TTC549 (cell line): ENCODE measurements at regions not wholly inside any gene's neighbourhood (a gene's known extent, or its start where the extent isn't known, plus 50 kb on each side); places are given as distances from the start of the nearest gene placed in this dataset.
"Not testable (repeated sequence)": the region's sequence is repeated elsewhere in the genome, so short reads cannot be mapped to it uniquely, and the experiment has no call there.

Experiments used
- FAIRE-seq: peaks from 2 replicates; lab custom pipeline; 2012; peaks lifted over from hg19 to GRCh38; lab: Jason Lieb, UNC

DNA sequence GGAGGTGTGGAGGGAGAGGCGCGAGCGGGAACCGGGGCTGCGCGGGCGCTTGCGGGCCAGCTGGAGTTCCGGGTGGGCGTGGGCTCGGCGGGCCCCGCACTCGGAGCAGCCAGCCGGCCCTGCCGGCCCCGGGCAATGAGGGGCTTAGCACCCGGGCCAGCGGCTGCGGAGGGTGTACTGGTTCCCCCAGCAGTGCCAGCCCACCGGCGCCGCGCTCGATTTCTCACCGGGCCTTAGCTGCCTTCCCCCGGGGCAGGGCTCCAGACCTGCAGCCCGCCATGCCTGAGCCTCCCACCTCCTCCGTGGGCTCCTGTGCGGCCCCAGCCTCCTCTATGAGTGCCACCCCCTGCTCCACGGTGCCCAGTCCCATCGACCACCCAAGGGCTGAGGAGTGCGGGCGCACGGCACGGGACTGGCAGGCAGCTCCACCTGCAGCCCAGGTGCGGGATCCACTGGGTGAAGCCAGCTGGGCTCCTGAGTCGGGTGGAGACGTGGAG, 141.4 kb downstream of the SPRY1 start:
- not testable (repeated sequence) for FAIRE-seq

DNA sequence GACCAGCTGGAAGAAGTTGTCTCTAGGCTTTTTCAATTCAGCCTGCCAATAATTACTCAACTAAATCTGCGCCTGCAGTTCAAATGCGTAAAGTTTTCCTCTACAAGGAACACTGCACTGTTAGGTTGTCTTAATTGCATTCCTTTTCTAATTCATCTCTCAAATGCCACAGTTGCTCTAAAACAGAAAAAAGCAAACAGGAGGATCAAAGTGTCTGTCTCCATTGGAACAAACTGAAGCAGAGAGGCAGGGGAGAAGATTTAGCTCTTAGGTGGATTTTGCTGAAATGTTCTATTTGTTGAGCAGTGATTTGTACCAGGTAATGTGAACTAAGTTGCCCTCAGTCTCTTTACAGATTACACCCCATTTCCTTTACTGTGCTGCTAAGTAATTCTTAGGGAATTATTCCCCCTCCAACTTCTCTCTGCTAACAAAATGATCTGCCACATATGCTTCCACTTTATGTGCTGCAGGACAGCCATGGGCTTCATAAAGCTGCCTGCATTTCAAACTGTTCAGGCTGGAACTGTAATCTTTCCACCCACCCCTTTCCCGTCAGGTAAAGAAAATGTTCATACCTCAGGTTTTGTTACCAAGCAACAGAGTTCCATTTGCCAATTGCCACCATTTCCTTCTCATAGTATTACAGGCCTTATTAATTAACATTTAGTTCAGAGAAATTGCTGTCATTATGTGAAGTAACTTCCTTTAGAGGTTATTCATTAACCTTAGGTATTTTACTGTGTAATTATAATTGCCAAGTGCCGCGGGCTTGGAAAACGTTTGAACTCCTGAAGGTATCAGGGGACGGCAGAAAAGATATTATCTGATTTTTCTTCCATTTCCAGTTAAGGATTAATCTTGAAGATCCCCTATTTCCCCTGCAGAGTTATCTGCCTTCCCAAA, 149.3 kb downstream of the SPRY1 start:
- FAIRE-seq: no peak

- FAIRE-seq: no peak
Measured at GRCh38 chr4:123546573-123547060, 150.0 kb downstream of the SPRY1 start.

DNA sequence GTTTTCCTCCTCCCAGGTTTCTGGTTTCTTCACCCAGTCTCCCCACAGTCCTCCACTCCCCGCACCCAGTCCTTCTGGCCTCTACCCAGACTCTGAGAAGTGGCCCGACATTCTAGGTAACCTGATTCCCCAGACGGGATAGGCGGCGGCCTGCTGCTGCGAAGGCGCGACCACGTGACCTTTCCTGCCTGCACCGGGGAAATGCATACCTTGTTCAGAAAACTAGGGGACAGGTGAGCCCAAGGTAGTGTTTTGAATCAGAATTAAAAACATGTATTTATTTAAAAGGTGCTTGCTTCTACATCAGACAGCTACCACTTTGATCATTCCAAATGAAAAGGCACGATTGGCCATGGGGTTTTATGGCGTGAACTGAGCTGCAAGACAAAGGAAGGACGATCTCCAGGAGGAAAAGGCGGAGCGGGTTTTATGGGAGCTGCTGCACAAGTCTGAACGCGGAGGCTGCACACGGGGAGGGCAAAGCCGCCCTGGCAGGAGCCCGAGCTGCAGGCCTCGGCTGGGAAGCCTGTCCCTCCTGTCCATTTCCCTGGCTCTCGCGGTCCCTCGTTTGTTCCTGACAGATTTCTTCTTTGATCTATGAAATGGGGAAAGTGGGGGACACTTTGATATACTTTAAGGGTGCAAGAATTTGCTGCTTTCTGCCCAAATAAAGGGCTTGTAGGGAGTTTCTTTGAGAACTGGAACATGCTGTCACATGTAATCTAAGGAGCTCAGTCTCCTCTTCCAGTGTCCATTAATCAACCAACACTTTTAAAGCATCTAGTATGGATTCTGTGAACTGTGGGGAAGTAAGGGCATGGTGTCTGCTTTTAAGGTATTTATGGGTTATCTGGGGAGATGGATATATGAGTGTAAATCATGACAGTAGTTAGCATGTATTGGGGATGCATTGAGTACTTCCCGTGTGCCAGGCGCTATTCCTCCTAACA, 150.9 kb downstream of the SPRY1 start:
- no peak for FAIRE-seq

DNA sequence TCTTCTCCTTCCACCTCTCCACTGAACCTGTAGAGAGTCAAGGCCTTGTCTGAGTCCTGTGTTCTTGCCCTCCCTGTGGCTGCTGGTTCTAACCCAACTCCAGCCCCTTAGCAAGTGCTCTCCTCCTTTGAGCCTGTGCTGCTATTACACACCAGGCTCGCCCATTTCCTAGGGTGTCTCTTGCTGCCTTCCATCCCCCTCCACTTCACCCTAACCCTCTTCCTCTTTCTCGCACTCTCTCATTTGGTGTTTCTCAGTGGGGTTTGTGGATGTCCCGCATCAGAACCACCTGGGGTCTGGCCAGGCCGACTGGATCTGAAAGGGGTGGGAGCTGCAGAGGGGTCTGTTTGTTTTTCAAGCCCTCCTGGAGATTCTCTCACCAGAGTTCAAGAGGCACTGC, 156.7 kb downstream of the SPRY1 start:
- FAIRE-seq: no peak

DNA sequence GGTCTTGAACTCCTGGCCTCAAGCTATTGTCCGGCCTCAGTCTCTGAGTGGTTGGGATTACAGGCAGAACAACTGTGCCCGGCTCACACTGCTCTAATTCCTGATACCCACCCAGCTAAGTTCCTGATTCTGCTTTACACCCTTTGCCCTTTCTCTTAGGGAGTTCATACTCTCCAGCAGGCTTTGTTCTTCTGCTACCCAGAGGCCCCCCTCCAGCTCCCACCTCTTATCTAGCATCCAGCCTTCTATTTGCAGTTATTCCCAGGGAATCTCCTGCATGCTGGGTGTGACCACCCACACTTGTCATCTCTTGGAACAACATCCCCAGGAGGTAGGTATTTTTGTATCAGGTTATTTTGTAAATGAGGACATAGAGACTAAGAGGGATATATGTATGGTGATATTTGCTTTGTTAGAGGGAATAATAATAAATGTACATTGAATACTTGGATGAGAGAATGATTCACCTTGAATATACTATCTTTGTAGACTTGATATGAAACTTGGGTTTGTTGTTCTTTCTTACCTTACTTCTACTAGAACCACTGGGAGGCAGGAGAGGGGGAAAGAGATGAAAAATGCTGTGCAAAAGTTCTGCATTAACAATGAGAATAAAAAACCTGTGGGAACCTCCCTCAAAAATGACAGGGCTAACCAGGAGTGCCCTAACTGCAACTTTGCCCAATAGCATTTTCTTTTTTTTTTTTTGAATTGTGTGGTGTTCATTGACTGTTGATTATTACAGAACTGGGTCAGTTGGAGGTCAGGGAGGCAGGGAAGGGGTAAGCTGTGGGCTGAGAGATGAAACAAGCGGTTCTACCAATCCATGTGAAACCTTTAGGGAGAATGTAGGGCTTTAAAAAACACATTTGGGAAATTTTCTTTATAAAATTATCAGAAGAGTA, 157.4 kb downstream of the SPRY1 start:
- peak; percentile 52 for FAIRE-seq

DNA sequence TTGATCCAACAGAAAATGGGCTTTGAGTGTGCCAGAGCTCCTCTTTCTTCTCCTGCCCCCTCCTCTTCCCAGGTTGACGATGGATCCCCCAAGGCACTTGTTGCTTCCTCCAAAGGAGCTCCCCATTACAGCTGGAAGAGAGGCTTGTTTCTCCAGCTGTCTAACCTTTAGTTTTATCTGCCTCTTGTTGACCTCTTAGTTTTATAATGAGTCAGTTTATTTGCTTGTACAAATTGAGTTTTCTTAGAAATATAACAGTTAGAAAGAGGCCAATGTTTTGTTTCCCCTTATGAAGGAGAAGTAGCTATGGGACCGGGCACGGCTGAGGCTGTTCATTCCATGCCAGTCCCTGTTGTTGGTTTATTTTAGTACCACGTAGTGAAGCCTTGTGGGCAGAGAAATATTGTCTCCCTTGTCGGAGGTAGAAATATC, 158.2 kb downstream of the SPRY1 start:
- FAIRE-seq: no peak

- FAIRE-seq: peak; percentile 97
Measured at GRCh38 chr4:123555233-123555806, 158.7 kb downstream of the SPRY1 start.

GRCh38 chr4:123555807-123556273, 159.2 kb downstream of the SPRY1 start:
- FAIRE-seq: no peak

- no peak for FAIRE-seq
Measured at GRCh38 chr4:123556526-123556925, 159.9 kb downstream of the SPRY1 start.

GRCh38 chr4:123557857-123558536, 161.4 kb downstream of the SPRY1 start:
- no peak for FAIRE-seq

GRCh38 chr4:123558865-123559264, 162.3 kb downstream of the SPRY1 start:
- no peak for FAIRE-seq

DNA sequence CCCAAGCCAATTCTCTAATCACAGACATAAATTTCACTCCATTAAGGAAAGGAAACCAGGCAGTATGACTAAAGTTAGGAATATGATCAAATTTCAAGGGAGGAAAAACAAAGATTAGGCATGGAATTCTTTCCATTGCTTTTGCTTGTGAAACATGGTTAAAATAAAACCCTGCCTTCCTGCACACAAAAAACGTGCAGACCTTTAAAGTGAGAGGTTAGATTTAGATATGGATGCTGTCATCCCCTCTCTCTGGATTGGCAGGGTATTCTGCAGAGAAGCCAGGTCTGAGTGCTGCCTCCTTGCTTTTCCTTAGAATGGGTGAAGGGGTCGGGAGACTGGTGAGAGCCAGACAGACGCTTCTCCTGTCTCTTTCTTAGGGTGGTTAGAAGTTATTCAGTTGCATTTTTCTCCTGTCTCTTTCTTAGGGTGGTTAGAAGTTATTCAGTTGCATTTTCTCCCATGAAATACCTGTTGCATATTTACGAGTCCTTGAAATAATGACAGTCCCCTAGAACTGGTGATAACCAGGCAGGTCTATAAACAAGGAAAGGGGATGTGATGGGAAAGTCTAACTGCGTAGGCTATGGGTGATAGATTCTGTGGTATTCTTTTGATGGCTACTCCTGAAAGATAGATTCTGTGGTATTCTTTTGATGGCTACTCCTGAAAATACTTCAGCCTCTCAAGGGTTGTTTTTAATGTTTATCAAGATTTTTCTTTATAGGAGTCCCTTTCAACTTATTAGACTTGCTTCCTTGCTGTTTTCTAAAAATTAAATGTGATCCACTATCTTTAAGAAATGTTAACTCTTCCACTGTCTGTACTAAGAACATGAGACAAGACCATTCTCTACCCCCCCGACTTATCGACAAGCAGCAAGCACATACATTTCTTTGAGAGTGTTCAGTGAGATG, 163.6 kb downstream of the SPRY1 start:
- FAIRE-seq: peak; percentile 99

DNA sequence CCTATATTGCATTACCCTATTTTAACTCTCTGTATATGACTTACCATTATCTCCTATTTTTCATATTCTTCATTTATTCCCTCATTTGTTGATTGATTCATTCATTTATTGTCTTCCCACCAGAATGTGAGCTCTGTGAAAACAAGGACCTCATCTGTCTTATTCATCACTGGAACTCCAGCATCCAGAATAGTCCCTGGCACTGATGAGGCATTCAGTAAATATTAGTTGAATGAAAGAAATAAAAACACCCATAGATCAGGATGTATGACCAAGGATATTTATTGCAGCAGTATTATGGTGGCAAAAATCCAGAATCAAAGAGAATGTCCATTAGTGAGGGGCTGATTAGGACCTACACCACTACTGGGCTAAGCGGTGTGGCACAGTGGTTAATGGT, 164.9 kb downstream of the SPRY1 start:
- FAIRE-seq: peak; percentile 89

DNA sequence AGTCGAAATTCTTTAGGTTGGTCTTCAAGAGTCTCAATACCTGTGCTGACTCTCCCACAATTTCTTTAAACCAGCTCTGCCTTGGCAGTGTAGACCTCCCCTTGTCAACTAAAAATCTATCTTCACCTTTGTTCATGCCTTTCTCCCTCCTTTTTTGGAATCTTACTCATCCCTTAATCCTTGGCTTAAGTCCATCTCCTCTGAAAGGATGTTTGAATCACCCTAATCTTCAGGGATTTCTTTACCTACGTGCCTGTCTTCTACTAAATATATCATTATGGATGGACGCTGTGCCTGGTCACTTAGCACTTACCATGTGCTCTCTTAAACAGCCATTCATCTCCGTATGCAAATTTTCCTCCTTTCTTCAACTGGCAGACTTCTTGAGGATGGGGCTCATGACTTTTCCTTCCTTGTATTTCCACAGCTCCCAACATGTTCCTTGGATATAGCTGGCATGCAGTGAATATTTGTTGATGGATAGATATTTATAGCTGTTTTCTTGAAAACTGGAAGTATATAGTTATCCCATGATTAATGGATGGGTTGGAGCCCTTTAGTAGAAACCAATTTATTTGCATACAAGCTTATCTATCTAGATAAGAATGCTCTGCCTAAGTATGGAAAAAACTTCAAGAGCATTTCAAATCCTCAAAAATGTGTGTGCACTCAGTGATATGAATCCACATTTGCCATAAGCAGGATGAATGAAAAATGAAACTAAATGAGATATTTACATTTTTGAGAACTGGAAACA, 166.6 kb downstream of the SPRY1 start:
- FAIRE-seq: peak; percentile 99

- peak; percentile 99 for FAIRE-seq
Measured at GRCh38 chr4:123564758-123565346, 168.3 kb downstream of the SPRY1 start.

DNA sequence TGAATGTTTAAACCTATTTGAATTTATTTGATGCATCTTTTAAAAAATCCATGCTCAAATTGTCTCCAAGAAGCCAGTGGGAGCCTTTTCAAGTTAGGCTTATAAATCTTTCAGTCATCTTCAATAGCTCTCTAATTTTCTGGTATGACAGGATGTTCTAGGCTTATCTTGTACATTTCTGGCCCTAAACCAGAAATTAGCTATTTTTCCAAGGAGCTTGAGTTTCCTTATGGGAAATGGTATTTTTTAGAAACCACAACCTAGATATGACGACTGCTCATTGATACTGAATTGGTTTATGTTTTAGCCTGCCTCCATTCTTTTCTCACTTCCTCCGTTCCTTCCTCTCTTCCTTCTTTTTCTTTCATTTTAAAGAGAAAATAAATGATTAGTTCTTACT, 172.3 kb downstream of the SPRY1 start:
- FAIRE-seq: no peak

DNA sequence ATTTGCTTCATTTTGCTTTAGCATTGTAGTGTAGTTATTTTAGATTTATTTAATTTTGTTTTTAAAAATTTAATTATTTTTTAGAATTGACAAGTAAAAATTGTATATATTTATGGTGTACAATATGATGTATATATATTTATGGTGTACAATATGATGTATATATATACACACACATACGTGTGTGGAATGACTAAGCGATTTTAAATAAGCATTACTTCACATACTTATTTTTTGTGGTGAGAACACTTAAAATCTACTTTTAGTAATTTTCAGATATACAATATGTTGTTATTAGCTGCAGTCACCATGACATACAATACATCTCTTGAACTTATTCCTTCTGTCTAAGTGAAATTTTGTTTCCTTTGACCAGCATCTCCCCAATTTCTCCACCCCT, 172.9 kb downstream of the SPRY1 start:
- peak; percentile 91 for FAIRE-seq
